Endothelial cell of umbilical vein (primary cell): ENCODE measurements at regions not wholly inside any gene's neighbourhood (a gene's known extent, or its start where the extent isn't known, plus 50 kb on each side); places are given as distances from the start of the nearest gene placed in this dataset.

Experiments
- BruUV-seq: library from RNA; stranded (reverse); fragments of 400-500 nt; replicated peaks from 2 replicates; lab custom pipeline; 2021; lab: Mats Ljungman, UMichigan
- CTCF ChIA-PET: fragments of 300-600, 350-600 bp; sonication (Branson Sonifier 250); formaldehyde crosslinking; loops from one replicate; lab custom pipeline; 2021; ENCODE audit warnings: antibody characterized with exemption, inconsistent platforms; lab: Charles Lee
- POLR2A ChIA-PET: fragments of 300-600, 350-600 bp; sonication (Branson Sonifier 250); formaldehyde crosslinking; loops from one replicate; lab custom pipeline; 2021; ENCODE audit warnings: antibody characterized with exemption, inconsistent platforms; lab: Charles Lee
- DNase-seq: peaks from one replicate; pipeline ENCODE4 v3.0.0-alpha.2; 2011; ENCODE audit warnings: low read depth, low spot score
- FAIRE-seq: peaks from 2 replicates; lab custom pipeline; 2011; peaks lifted over from hg19 to GRCh38; lab: Jason Lieb, UNC
- H2AFZ ChIP-seq: 2 replicates; pipeline ENCODE4 v1.6.0; 2012; ENCODE audit warnings: low read depth, low read length, control low read depth, inconsistent platforms
- H3K27ac ChIP-seq: 2 replicates; pipeline ENCODE4 v1.5.1; 2011; ENCODE audit warnings: low read depth, mild to moderate bottlenecking, control low read depth, low read length, moderate library complexity; ENCODE audit not compliant: insufficient read depth
- H3K27me3 ChIP-seq, 2 experiments: 2 replicates each; pipeline versions ENCODE4 v1.6.0 to v1.6.1; 2011; ENCODE audit warnings: low read length in 2 of 2, mixed read lengths in 1 of 2; ENCODE audit not compliant: control insufficient read depth in 2 of 2, insufficient read depth in 2 of 2
- H3K36me3 ChIP-seq, 2 experiments: 2 replicates in 1 of 2; 3 replicates in 1 of 2; pipeline ENCODE4 v1.5.1; 2011; ENCODE audit warnings: low read length in 2 of 2, mild to moderate bottlenecking in 1 of 2, moderate library complexity in 1 of 2; ENCODE audit not compliant: control insufficient read depth in 2 of 2, insufficient read depth in 2 of 2; ENCODE audit errors: extremely low read depth in 1 of 2
- H3K4me1 ChIP-seq: 3 replicates; pipeline ENCODE4 v1.5.1; 2011; ENCODE audit warnings: mild to moderate bottlenecking, low read length; ENCODE audit not compliant: control insufficient read depth, insufficient read depth; ENCODE audit errors: extremely low read depth
- H3K4me2 ChIP-seq: 2 replicates; pipeline ENCODE4 v1.6.1; 2011; ENCODE audit warnings: low read length, control low read depth, mixed read lengths; ENCODE audit not compliant: insufficient read depth
- H3K4me3 ChIP-seq, 3 experiments: fragments of 200-600 bp in 1 of 3; sonication (generic), shearing (Covaris generic) in 1 of 3; replicated peaks in 1 of 3; 2 replicates each; pipeline ENCODE4 v1.5.1; 2011 to 2016; ENCODE audit warnings: control low read depth in 3 of 3, low read length in 3 of 3, mild to moderate bottlenecking in 2 of 3, inconsistent platforms in 1 of 3, low read depth in 1 of 3, moderate library complexity in 1 of 3; ENCODE audit not compliant: insufficient read depth in 1 of 3
- H3K79me2 ChIP-seq: 2 replicates; pipeline ENCODE4 v1.6.0; 2012; ENCODE audit warnings: low read length, inconsistent platforms; ENCODE audit not compliant: control insufficient read depth, insufficient read depth
- H3K9ac ChIP-seq: replicated peaks from 2 replicates; pipeline ENCODE3; 2011; ENCODE audit warnings: low read length, control low read depth; ENCODE audit not compliant: insufficient read depth; ENCODE audit errors: extremely low read depth
- H3K9me1 ChIP-seq: replicated peaks from 3 replicates; pipeline ENCODE4 v1.6.0; 2011; ENCODE audit warnings: mild to moderate bottlenecking, low read length; ENCODE audit not compliant: control insufficient read depth, insufficient read depth; ENCODE audit errors: extremely low read depth
- H3K9me3 ChIP-seq: replicated peaks from 2 replicates; pipeline ENCODE4 v1.5.1; 2012; ENCODE audit warnings: low read length, inconsistent platforms; ENCODE audit not compliant: control insufficient read depth, insufficient read depth
- H4K20me1 ChIP-seq: replicated peaks from 2 replicates; pipeline ENCODE3; 2011; ENCODE audit warnings: mild to moderate bottlenecking, low read length; ENCODE audit not compliant: control insufficient read depth, insufficient read depth; ENCODE audit errors: extremely low read depth
- EZH2 ChIP-seq: IDR thresholded peaks from 2 replicates; pipeline ENCODE4 v1.6.1; 2012; ENCODE audit warnings: borderline replicate concordance, low read depth, mild to moderate bottlenecking, moderate library complexity, low read length, inconsistent platforms; ENCODE audit not compliant: severe bottlenecking
- FOS ChIP-seq: IDR thresholded peaks from 2 replicates; pipeline ENCODE4 v1.6.1; 2011; ENCODE audit warnings: mild to moderate bottlenecking, low read length, moderate library complexity, borderline replicate concordance; ENCODE audit not compliant: insufficient read depth
- GATA2 ChIP-seq: IDR thresholded peaks from 2 replicates; pipeline ENCODE4 v1.7.0; 2011; ENCODE audit warnings: low read depth, mild to moderate bottlenecking, moderate library complexity, mixed read lengths, low read length; ENCODE audit not compliant: insufficient read length, insufficient read depth
- JUN ChIP-seq: IDR thresholded peaks from 2 replicates; pipeline ENCODE4 v1.6.1; 2011; ENCODE audit warnings: borderline replicate concordance, low read depth; ENCODE audit not compliant: insufficient read length, insufficient read depth
- MYC ChIP-seq: IDR thresholded peaks from one replicate; pipeline ENCODE4 v1.6.1; 2011; ENCODE audit warnings: mild to moderate bottlenecking, low read depth, low read length
- POLR2A ChIP-seq: IDR thresholded peaks from 2 replicates; pipeline ENCODE4 v1.6.1; 2012; ENCODE audit warnings: low read depth, mild to moderate bottlenecking, control low read depth, low read length
- dilution Hi-C: fragments of 300-500 bp; cut with MboI; formaldehyde crosslinking; loops from one replicate; pipeline ENCODE4 v1.15.0; 2019; ENCODE audit warnings: low sequenced_read_pairs; ENCODE audit not compliant: extremely low pct_ligation_motif_present
- intact Hi-C: fragments of 100-400 bp; cut with micrococcal nuclease; formaldehyde crosslinking; loops from one replicate; pipeline ENCODE4 v1.10.0; 2022
- TF ChIP-seq, protein P1 (sequence below), 2 donors: IDR thresholded peaks; 1 replicate in 1 of 2; 2 replicates in 1 of 2; pipeline ENCODE4 v1.5.1; 2011; ENCODE audit warnings: low read length in 2 of 2, mild to moderate bottlenecking in 2 of 2, moderate library complexity in 2 of 2, control low read depth in 1 of 2, inconsistent platforms in 1 of 2, low read depth in 1 of 2; ENCODE audit not compliant: insufficient read depth in 1 of 2; ENCODE audit errors: extremely low read depth in 1 of 2
- TF ChIP-seq, protein P2 (sequence below): IDR thresholded peaks from 2 replicates; pipeline ENCODE4 v1.6.1; 2011; ENCODE audit not compliant: insufficient read depth, insufficient read length

DNA sequence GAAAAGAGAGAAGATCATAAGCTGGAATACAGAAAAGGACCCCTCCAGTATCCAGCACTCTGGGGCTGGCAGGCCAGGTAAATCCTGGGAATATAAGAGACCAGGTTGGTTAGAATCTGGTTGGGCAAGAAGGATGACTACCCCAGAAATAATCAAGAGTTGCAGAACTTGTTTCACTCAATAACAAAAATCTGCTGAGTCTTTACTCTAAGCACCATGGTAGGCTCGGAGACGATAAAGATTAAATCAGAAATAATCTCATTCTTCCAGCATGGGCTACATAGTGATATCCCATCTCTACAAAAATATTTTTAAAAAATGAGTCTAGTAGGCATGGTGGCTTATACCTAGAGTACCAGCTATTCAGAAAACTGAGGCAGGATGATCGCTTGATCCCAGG is 138.0 kb upstream of the KCNJ16 start:
- no peaks in the 10 kb centered on the region for H3K36me3 ChIP-seq
- BruUV-seq, result no TSS peak
- no peak overlapping the region for H3K4me3 ChIP-seq
- intact Hi-C loops, result no loop called here
- no peaks in the 10 kb centered on the region for H3K27me3 ChIP-seq
- no peak overlapping the region for H3K27ac ChIP-seq
- ChIA-PET CTCF (interaction anchor here (1.5 kb wide), 1 partner anchor 207 kb away, joined by 5 read pairs; no protein-coding TSS in a partner anchor), POLR2A (interaction anchor here (0.6 kb wide), 1 partner anchor 241 kb away, joined by 4 read pairs; no protein-coding TSS in a partner anchor)
- dilution Hi-C loops, result no loop called here
- H3K4me1 ChIP-seq, result no peaks in the 10 kb centered on the region
- no peak for DNase-seq
- no peak overlapping the region for H3K9ac ChIP-seq
- TF ChIP-seq FOS, result no peak
- no peak for FAIRE-seq
- no peaks in the 10 kb centered on the region for H3K9me1 ChIP-seq
- no peak overlapping the region for H3K4me2 ChIP-seq
- no peaks in the 10 kb centered on the region for H3K79me2 ChIP-seq
- H2AFZ ChIP-seq, result no peak overlapping the region
- H4K20me1 ChIP-seq, result no peaks in the 10 kb centered on the region
- H3K9me3 ChIP-seq, result no peaks in the 10 kb centered on the region

DNA sequence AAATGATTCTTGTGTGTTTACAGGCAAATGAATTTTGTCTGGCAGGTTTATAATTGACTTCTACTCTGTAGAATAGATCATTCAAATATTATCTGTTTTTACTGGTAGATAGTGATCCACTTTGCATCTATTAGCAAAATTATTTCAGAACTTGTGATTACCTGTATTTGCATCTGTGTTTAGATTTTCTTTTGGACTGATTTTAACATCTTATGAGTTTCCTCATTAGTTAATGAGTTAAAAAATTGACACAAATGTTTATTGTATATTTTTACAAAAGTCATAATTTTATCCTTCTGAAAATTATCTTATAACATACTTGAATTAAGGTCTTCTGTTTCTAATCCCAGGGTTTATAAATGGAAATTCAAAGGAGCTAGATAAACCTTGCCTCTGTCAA is 132.0 kb upstream of the KCNJ16 start:
- Histone ChIP-seq H3K9me3 (no peaks in the 10 kb centered on the region), H3K36me3 (no peaks in the 10 kb centered on the region), H3K9ac (no peak overlapping the region), H3K27ac (no peak overlapping the region), H4K20me1 (no peaks in the 10 kb centered on the region), H3K4me3 (no peak overlapping the region), H3K4me2 (no peak overlapping the region), H3K4me1 (peaks cover 2% of the 10 kb centered on the region), H3K9me1 (no peaks in the 10 kb centered on the region), H3K79me2 (no peaks in the 10 kb centered on the region), H2AFZ (no peak overlapping the region), H3K27me3 (no peaks in the 10 kb centered on the region)
- intact Hi-C loops (no loop called here), dilution Hi-C loops (no loop called here)
- no TSS peak for BruUV-seq
- no peak for FAIRE-seq
- TF ChIP-seq EZH2 (no peak), JUN (no peak), MYC (no peak), POLR2A (no peak), FOS (no peak), GATA2 (no peak)
- TF ChIP-seq, protein P1, sequence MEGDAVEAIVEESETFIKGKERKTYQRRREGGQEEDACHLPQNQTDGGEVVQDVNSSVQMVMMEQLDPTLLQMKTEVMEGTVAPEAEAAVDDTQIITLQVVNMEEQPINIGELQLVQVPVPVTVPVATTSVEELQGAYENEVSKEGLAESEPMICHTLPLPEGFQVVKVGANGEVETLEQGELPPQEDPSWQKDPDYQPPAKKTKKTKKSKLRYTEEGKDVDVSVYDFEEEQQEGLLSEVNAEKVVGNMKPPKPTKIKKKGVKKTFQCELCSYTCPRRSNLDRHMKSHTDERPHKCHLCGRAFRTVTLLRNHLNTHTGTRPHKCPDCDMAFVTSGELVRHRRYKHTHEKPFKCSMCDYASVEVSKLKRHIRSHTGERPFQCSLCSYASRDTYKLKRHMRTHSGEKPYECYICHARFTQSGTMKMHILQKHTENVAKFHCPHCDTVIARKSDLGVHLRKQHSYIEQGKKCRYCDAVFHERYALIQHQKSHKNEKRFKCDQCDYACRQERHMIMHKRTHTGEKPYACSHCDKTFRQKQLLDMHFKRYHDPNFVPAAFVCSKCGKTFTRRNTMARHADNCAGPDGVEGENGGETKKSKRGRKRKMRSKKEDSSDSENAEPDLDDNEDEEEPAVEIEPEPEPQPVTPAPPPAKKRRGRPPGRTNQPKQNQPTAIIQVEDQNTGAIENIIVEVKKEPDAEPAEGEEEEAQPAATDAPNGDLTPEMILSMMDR (IDR thresholded peaks at IDR 0.05; ENCODE audit: extremely low read depth in 1 of 2, insufficient read depth in 1 of 2, low read depth in 1 of 2, low read length in 2 of 2), result no peak
- TF ChIP-seq, protein P2, sequence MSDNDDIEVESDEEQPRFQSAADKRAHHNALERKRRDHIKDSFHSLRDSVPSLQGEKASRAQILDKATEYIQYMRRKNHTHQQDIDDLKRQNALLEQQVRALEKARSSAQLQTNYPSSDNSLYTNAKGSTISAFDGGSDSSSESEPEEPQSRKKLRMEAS, result no peak
- DNase-seq, result no peak
- ChIA-PET POLR2A (no interaction called here), CTCF (interaction anchor here (0.8 kb wide), 1 partner anchor 30 kb away, joined by 3 read pairs; no protein-coding TSS in a partner anchor)
